ENCODE measurements at regions not wholly inside any gene's neighbourhood (a gene's known extent, or its start where the extent isn't known, plus 50 kb on each side); places are given as distances from the start of the nearest gene placed in this dataset.

DNA sequence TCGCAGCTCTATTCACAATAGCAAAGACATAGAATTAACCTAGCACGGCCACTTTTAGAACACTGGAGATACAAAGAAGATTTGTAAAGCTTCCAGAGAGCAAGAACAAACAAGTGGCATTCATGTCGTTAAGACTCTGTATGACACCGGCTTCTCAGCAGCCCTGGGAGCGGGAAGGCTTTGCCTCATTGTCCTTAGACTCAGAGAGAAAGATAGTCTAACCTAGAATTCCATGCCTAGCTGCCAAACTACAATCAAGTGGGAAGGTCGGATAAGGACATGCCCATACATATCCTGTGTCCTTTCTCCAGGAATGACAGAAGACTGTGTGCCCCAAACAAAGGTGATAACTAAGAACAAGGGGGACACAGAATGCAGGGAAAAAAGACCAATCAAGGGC, 1038.3 kb downstream of the BCL11B start:
- in situ Hi-C loops (cut with HindIII; ENCODE audit: extremely low pct_ligation_motif_present, low pct_unique_long_range_greater_than_20kb) (no loop called here), intact Hi-C loops (cut with micrococcal nuclease; ENCODE audit: unreplicated experiment) (no loop called here)
- Histone ChIP-seq H3K79me2 (ENCODE audit: insufficient read depth, low read length) (no peaks in the 10 kb centered on the region), H3K27ac (ENCODE audit: extremely low read length, insufficient read depth, low read length) (no peak overlapping the region), H3K4me2 (ENCODE audit: low read depth, low read length) (no peak overlapping the region), H3K36me3 (replicated peaks in 1 of 2; ENCODE audit: control insufficient read depth in 1 of 2, insufficient read depth in 2 of 2, low read length in 2 of 2) (no peaks in the 10 kb centered on the region), H3K9ac (ENCODE audit: insufficient read depth, low read depth, low read length) (no peak overlapping the region), H3K4me1 (ENCODE audit: insufficient read depth, low read length) (no peaks in the 10 kb centered on the region), H4K20me1 (ENCODE audit: insufficient read depth, low read length) (no peaks in the 10 kb centered on the region), H3K9me3 (ENCODE audit: low read length) (peaks cover 20% of the 10 kb centered on the region), H3K4me3 (replicated peaks in 1 of 3; ENCODE audit: insufficient read depth in 1 of 3, low read depth in 2 of 3, low read length in 3 of 3) (no peak overlapping the region), H3K27me3 (ENCODE audit: control insufficient read depth in 1 of 2, insufficient read depth in 2 of 2, low read length in 2 of 2) (no peaks in the 10 kb centered on the region), H2AFZ (ENCODE audit: low read length) (no peak overlapping the region)
- 15% methylated on average over 6 of the region's 6 CpGs for WGBS (ENCODE audit: low lambda C conversion rate)
- no peak for ATAC-seq
- FAIRE-seq = no peak
- BruUV-seq (replicated peaks) = no TSS peak
- no peak for DNase-seq (ENCODE audit: low spot score)
- POLR2A ChIA-PET = no interaction called here
- CTCF ChIA-PET (ENCODE audit: low intra/inter-chr PET ratio, low total read pairs) = no interaction called here
- TF ChIP-seq, protein P1, sequence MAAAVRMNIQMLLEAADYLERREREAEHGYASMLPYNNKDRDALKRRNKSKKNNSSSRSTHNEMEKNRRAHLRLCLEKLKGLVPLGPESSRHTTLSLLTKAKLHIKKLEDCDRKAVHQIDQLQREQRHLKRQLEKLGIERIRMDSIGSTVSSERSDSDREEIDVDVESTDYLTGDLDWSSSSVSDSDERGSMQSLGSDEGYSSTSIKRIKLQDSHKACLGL (CRISPR knock-in tag; IDR thresholded peaks at IDR 0.05) = no peak
- TF ChIP-seq DMAP1 (CRISPR knock-in tag; IDR thresholded peaks at IDR 0.05) (no peak), ZNF777 (CRISPR knock-in tag; IDR thresholded peaks at IDR 0.05) (no peak), RFX5 (IDR thresholded peaks at IDR 0.05; ENCODE audit: low read depth, low read length) (no peak), ZNF121 (CRISPR knock-in tag; IDR thresholded peaks at IDR 0.05) (no peak)
- TF ChIP-seq, protein P2, sequence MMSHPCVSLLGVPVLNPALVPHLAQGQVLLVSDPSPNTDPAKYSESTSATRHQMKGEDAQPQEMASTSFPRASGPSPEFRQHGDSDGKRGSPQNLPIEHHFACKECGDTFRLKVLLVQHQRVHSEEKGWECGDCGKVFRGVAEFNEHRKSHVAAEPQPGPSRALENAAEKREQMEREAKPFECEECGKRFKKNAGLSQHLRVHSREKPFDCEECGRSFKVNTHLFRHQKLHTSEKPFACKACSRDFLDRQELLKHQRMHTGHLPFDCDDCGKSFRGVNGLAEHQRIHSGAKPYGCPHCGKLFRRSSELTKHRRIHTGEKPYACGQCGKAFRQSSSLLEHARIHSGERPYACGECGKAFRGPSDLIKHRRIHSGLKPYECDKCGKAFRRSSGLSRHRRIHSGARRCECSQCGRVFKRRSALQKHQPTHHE (CRISPR knock-in tag; IDR thresholded peaks at IDR 0.05; ENCODE audit: borderline replicate concordance) = no peak

DNA sequence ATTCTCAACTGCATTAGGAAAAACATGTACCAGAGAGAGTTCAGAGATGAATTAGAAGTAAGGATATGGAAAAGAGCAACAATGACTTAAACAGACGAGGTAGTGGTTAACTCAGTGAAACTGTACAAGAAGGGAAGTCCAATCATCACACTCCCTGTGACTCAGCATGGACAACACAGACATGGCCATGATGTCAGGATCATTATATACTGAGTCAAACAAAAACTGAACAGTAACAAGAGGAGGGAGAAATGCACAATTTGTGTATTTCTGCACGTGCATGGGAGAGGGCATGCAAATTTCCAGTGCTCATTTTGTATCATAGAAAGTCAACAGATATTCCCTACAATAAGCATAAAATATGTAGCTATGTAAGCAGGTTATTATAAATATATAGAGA, 1037.8 kb downstream of the BCL11B start:
- no peak for FAIRE-seq
- in situ Hi-C loops (cut with HindIII; ENCODE audit: extremely low pct_ligation_motif_present, low pct_unique_long_range_greater_than_20kb) = no loop called here
- no peak overlapping the region for H3K27ac ChIP-seq (ENCODE audit: extremely low read length, insufficient read depth, low read length)
- H3K27me3 ChIP-seq (ENCODE audit: control insufficient read depth in 1 of 2, insufficient read depth in 2 of 2, low read length in 2 of 2) = no peaks in the 10 kb centered on the region
- H3K9ac ChIP-seq (ENCODE audit: insufficient read depth, low read depth, low read length) = no peak overlapping the region
- H3K4me1 ChIP-seq (ENCODE audit: insufficient read depth, low read length) = no peaks in the 10 kb centered on the region
- ChIA-PET CTCF (ENCODE audit: low intra/inter-chr PET ratio, low total read pairs) (no interaction called here), POLR2A (no interaction called here)
- no peak for ATAC-seq
- BruUV-seq (replicated peaks) = no TSS peak
- H3K4me3 ChIP-seq (replicated peaks in 1 of 3; ENCODE audit: insufficient read depth in 1 of 3, low read depth in 2 of 3, low read length in 3 of 3) = no peak overlapping the region
- H3K4me2 ChIP-seq (ENCODE audit: low read depth, low read length) = no peak overlapping the region
- DNase-seq (ENCODE audit: low spot score) = no peak
- no peaks in the 10 kb centered on the region for H3K79me2 ChIP-seq (ENCODE audit: insufficient read depth, low read length)
- H2AFZ ChIP-seq (ENCODE audit: low read length) = no peak overlapping the region
- no peaks in the 10 kb centered on the region for H4K20me1 ChIP-seq (ENCODE audit: insufficient read depth, low read length)
- intact Hi-C loops (cut with micrococcal nuclease; ENCODE audit: unreplicated experiment) = no loop called here
- peaks cover 25% of the 10 kb centered on the region for H3K9me3 ChIP-seq (ENCODE audit: low read length)
- no peaks in the 10 kb centered on the region for H3K36me3 ChIP-seq (replicated peaks in 1 of 2; ENCODE audit: control insufficient read depth in 1 of 2, insufficient read depth in 2 of 2, low read length in 2 of 2)
- WGBS (ENCODE audit: low lambda C conversion rate) = 0% methylated on average over 2 of the region's 2 CpGs
- no peak for TF ChIP-seq AGO2 (optimal IDR thresholded peaks at IDR 0.05; ENCODE audit: low read depth, low read length)
- no peak for TF ChIP-seq ISL2 (CRISPR knock-in tag; IDR thresholded peaks at IDR 0.05)
- TF ChIP-seq, protein P3, sequence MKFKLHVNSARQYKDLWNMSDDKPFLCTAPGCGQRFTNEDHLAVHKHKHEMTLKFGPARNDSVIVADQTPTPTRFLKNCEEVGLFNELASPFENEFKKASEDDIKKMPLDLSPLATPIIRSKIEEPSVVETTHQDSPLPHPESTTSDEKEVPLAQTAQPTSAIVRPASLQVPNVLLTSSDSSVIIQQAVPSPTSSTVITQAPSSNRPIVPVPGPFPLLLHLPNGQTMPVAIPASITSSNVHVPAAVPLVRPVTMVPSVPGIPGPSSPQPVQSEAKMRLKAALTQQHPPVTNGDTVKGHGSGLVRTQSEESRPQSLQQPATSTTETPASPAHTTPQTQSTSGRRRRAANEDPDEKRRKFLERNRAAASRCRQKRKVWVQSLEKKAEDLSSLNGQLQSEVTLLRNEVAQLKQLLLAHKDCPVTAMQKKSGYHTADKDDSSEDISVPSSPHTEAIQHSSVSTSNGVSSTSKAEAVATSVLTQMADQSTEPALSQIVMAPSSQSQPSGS (CRISPR knock-in tag; IDR thresholded peaks at IDR 0.05) = no peak
- TF ChIP-seq ZNF333 (CRISPR knock-in tag; IDR thresholded peaks at IDR 0.05; ENCODE audit: borderline replicate concordance) = no peak
- TF ChIP-seq KLF6 (CRISPR knock-in tag; IDR thresholded peaks at IDR 0.05) = no peak
- no peak for TF ChIP-seq ZNF558 (CRISPR knock-in tag; IDR thresholded peaks at IDR 0.05; ENCODE audit: borderline replicate concordance)
- no peak for TF ChIP-seq ZNF83 (CRISPR knock-in tag; IDR thresholded peaks at IDR 0.05; ENCODE audit: borderline replicate concordance)
- TF ChIP-seq, protein P4, sequence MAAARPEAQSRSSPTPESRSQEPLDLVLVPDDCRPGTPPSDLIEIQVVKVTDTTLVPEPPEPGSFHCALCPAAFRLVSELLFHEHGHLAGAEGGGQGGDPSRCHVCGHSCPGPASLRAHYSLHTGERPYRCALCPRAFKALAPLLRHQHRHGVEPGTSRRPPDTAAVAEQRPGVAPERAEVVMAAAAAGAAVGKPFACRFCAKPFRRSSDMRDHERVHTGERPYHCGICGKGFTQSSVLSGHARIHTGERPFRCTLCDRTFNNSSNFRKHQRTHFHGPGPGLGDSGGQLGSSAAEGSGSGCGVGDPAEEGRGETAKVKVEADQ (CRISPR knock-in tag; IDR thresholded peaks at IDR 0.05; ENCODE audit: borderline replicate concordance) = no peak
- TF ChIP-seq ELF1 (CRISPR knock-in tag; IDR thresholded peaks at IDR 0.05) = no peak
- no peak for TF ChIP-seq ZNF878 (CRISPR knock-in tag; IDR thresholded peaks at IDR 0.05)
- no peak for TF ChIP-seq TOE1 (CRISPR knock-in tag; IDR thresholded peaks at IDR 0.05)

Data from HepG2 (cell line).